Gastroesophageal sphincter (tissue), 4 donors: ENCODE measurements at regions not wholly inside any gene's neighbourhood (a gene's known extent, or its start where the extent isn't known, plus 50 kb on each side); places are given as distances from the start of the nearest gene placed in this dataset.

ENCODE experiments used
- ATAC-seq: fragments of 150-250 bp; one replicate; pipeline ENCODE4 v1.9.1; 2016; ENCODE audit warnings: mild to moderate bottlenecking, moderate library complexity
- H3K27ac ChIP-seq, 4 donors: fragments of 200-600 bp; sonication (generic) in 3 of 4; 1 replicate in 3 of 4; 2 replicates in 1 of 4; pipeline ENCODE4 v1.5.1; 2016 to 2019
- H3K27me3 ChIP-seq: fragments of 200-600 bp; sonication (generic); one replicate; pipeline ENCODE4 v1.5.1; 2019
- H3K36me3 ChIP-seq, 2 donors: fragments of 200-600 bp; sonication (generic); one replicate each; pipeline ENCODE4 v1.5.1; 2019; ENCODE audit warnings: control low read depth in 1 of 2
- H3K4me1 ChIP-seq, 3 donors: fragments of 200-600 bp; sonication (generic); 1 replicate in 2 of 3; 2 replicates in 1 of 3; pipeline ENCODE4 v1.5.1; 2016 to 2019; ENCODE audit warnings: control low read depth in 2 of 3
- H3K4me3 ChIP-seq, 2 donors: fragments of 200-600 bp; sonication (generic); one replicate each; pipeline ENCODE4 v1.5.1; 2019; ENCODE audit warnings: mild to moderate bottlenecking in 1 of 2, moderate library complexity in 1 of 2
- H3K9me3 ChIP-seq, 3 donors: fragments of 200-600 bp; sonication (generic); one replicate each; pipeline ENCODE4 v1.5.1; 2017 to 2019; ENCODE audit warnings: control low read depth in 2 of 3
- EP300 ChIP-seq: sonication (generic); formaldehyde crosslinking; IDR thresholded peaks from one replicate; pipeline ENCODE4 v1.6.1; 2017; ENCODE audit warnings: antibody characterized with exemption, mild to moderate bottlenecking
- POLR2A ChIP-seq, 2 donors: fragments of 450-650 bp; IDR thresholded peaks; one replicate each; pipeline ENCODE4 v1.6.1; 2017; ENCODE audit warnings: antibody characterized with exemption in 2 of 2, mild to moderate bottlenecking in 2 of 2, moderate library complexity in 1 of 2
- POLR2AphosphoS5 ChIP-seq: sonication (generic); formaldehyde crosslinking; IDR thresholded peaks from one replicate; pipeline ENCODE4 v1.6.1; 2017; ENCODE audit warnings: antibody characterized with exemption
- WGBS, 2 donors: methylation state at CpG; one replicate each; pipeline ENCODE4 v1.1.5; 2018; ENCODE audit warnings: low coverage in 1 of 2; 5-methylcytosine and 5-hydroxymethylcytosine counted together
- TF ChIP-seq, protein P1 (sequence below), 4 experiments: fragments of 200-600 bp in 2 of 4; fragments of 450-650 bp in 2 of 4; sonication (generic) in 1 of 4; IDR thresholded peaks; one replicate each; pipeline ENCODE4 v1.5.1; 2017 to 2019; ENCODE audit warnings: antibody characterized with exemption in 4 of 4, mild to moderate bottlenecking in 2 of 4, moderate library complexity in 2 of 4

DNA sequence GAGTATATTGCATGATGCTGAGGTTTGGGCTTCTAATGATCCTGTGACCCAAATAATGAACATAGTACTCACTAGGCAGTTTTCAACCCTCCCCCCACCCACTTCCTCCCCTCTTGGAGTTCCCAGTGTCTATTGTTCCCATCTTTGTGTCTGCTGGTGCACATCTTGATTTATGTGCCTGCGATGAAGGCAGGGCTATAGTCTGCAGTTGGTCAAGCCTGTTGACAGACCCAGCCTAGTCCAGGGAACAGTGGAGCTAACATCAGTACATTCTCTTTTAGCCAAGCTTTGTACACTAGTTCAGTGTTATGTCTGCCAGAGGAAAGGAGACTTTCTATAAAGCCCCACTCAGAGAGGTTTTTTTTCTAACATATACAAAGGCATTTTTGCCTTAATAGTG is 287.6 kb downstream of the CPS1 start:
- Histone ChIP-seq H3K4me3 (no peak overlapping the region), H3K27me3 (no peaks in the 10 kb centered on the region), H3K36me3 (no peaks in the 10 kb centered on the region), H3K27ac (no peak overlapping the region), H3K9me3 (no peaks in the 10 kb centered on the region), H3K4me1 (no peaks in the 10 kb centered on the region)
- 50% methylated on average over 1 of the region's 1 CpG; no CpG with 5 or more reads in 1 of the 2 donors for WGBS, 2 donors
- TF ChIP-seq, protein P1, sequence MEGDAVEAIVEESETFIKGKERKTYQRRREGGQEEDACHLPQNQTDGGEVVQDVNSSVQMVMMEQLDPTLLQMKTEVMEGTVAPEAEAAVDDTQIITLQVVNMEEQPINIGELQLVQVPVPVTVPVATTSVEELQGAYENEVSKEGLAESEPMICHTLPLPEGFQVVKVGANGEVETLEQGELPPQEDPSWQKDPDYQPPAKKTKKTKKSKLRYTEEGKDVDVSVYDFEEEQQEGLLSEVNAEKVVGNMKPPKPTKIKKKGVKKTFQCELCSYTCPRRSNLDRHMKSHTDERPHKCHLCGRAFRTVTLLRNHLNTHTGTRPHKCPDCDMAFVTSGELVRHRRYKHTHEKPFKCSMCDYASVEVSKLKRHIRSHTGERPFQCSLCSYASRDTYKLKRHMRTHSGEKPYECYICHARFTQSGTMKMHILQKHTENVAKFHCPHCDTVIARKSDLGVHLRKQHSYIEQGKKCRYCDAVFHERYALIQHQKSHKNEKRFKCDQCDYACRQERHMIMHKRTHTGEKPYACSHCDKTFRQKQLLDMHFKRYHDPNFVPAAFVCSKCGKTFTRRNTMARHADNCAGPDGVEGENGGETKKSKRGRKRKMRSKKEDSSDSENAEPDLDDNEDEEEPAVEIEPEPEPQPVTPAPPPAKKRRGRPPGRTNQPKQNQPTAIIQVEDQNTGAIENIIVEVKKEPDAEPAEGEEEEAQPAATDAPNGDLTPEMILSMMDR (IDR thresholded peaks at IDR 0.05) = no peak
- TF ChIP-seq POLR2AphosphoS5 (no peak), POLR2A (IDR thresholded peaks at IDR 0.05) (no peak), EP300 (no peak)
- no peak for ATAC-seq

DNA sequence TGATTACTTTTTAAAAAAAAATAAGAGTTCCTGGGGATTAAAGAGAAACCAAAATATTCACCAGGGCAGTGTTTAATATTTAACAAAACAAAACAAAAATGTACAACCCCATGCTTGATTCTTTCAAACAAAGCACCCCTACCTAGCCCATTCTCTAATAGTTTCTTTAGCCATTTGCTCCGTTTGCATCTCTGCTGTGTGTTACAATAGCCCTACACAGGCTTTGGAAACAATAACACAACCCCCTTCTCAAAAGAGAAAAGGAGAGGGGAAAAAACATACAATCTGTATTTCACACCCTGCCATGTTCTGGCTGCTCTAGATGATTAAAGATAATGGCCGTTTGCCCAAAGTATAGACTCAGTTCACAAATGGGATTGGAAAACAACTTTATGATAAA is 302.9 kb downstream of the CPS1 start:
- Histone ChIP-seq H3K4me1 (no peaks in the 10 kb centered on the region), H3K4me3 (no peak overlapping the region), H3K9me3 (no peaks in the 10 kb centered on the region), H3K27ac (no peak overlapping the region), H3K27me3 (no peaks in the 10 kb centered on the region), H3K36me3 (no peaks in the 10 kb centered on the region)
- no peak for TF ChIP-seq POLR2A (IDR thresholded peaks at IDR 0.05)
- TF ChIP-seq EP300 = no peak
- no peak for TF ChIP-seq POLR2AphosphoS5
- TF ChIP-seq, protein P1 (IDR thresholded peaks at IDR 0.05) = no peak
- 24 to 31% methylated on average over 2 of the region's 2 CpGs for WGBS, 2 donors
- ATAC-seq = no peak

DNA sequence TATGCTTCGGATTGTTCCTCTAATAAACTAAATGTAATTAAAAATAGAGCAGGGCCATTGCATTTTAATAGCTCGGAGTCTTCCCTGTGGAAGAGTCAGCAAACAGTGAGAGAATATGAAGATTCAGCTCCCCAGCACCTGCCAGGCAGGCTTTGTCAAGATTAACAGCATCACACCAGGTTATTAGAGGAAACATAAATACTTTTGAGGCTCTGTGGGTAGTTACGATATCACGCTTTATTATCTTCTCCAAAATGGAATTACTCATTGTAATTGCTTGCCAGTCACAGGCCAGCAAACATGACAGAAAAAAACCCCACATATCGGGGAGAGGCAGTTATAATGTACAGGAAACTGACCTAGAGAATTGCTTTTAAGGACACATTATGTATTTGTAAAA is 303.9 kb downstream of the CPS1 start:
- Histone ChIP-seq H3K36me3 (no peaks in the 10 kb centered on the region), H3K4me3 (no peak overlapping the region), H3K9me3 (no peaks in the 10 kb centered on the region), H3K27me3 (no peaks in the 10 kb centered on the region), H3K27ac (no peak overlapping the region), H3K4me1 (no peaks in the 10 kb centered on the region)
- ATAC-seq = no peak
- TF ChIP-seq, protein P1 (IDR thresholded peaks at IDR 0.05) = no peak
- TF ChIP-seq EP300 (no peak), POLR2AphosphoS5 (no peak), POLR2A (IDR thresholded peaks at IDR 0.05) (no peak)
- WGBS, 2 donors = 48 to 61% methylated on average over 5 of the region's 5 CpGs

DNA sequence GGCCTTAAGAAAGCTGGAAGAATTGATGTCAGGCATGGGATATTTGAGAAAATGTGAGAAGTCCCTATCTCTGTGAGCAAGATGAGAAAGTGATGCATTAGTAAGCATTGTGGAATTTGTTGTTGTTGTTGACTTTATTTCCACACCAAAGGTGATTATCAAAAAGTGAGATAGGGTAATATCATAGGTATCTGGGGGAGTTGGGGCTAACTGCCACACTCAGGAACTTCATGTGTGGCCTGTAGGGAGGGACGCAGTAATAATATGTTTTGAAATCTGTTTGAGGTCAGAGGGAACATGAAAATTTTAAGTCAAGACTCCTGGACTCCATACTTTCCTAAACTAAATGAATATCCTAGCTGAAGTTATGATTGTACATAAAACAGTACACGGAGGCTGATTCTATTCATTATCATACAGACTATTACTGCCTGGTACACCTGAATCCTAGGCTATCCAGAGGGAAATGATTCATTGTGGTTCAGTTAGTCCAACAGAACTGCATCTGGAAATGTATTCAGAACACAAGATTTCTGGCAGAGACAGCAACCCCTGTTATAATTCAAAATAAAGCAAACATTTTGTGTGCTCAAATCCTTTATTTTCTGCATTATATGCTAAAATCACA is 304.8 kb downstream of the CPS1 start:
- no peaks in the 10 kb centered on the region for H3K36me3 ChIP-seq
- no peak for TF ChIP-seq POLR2AphosphoS5
- TF ChIP-seq, protein P1 (IDR thresholded peaks at IDR 0.05) = no peak
- TF ChIP-seq POLR2A (IDR thresholded peaks at IDR 0.05) = no peak
- TF ChIP-seq EP300 = no peak
- H3K27me3 ChIP-seq = peaks cover 5% of the 10 kb centered on the region
- H3K4me3 ChIP-seq = no peak overlapping the region
- ATAC-seq = no peak
- no peaks in the 10 kb centered on the region for H3K9me3 ChIP-seq
- no peak overlapping the region for H3K27ac ChIP-seq
- H3K4me1 ChIP-seq = no peaks in the 10 kb centered on the region
- 64 to 69% methylated on average over 2 of the region's 2 CpGs for WGBS, 2 donors

DNA sequence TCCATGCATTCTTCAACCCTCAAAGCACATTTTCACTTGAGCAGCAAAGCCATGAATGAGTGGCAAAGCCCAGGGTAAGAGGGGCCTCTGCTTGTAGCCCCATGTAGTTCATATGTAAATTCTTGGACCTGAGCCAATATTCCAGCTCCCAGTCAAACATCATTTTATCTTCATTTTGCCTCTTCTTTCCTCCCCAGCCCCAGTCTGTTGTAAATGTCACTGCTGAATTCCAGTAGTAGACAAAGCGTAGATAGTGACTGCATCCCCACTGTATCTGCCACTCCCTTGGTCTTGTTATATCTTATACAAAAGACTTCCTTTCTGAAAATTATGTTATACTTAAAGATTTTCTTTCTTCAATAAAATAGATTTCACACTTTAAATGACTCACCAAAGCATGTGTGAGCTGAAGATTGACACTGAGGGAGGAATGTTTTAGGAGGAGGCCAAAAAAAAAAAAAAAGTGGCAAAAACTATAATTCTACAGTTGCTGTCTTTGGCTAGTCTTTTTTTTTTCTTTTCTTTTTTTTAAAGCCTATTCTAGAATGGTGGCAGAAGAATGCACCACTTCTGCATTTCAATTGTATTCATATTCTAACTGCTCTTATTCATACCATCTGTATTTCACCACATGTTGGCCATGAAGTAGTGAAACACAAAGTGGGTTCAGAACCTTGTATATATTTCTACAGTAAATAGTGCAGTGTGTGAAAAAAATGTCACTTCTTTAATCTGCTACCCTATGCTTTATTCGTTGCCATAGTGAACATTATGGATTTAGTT is 306.1 kb downstream of the CPS1 start:
- H3K4me1 ChIP-seq = no peaks in the 10 kb centered on the region
- ATAC-seq = no peak
- no peaks in the 10 kb centered on the region for H3K36me3 ChIP-seq
- no peak overlapping the region for H3K27ac ChIP-seq
- peaks cover 6% of the 10 kb centered on the region for H3K27me3 ChIP-seq
- H3K4me3 ChIP-seq = no peak overlapping the region
- 57 to 65% methylated on average over 2 of the region's 2 CpGs for WGBS, 2 donors
- H3K9me3 ChIP-seq = no peaks in the 10 kb centered on the region
- TF ChIP-seq POLR2AphosphoS5 = no peak
- no peak for TF ChIP-seq POLR2A (IDR thresholded peaks at IDR 0.05)
- TF ChIP-seq, protein P1 (IDR thresholded peaks at IDR 0.05) = no peak
- no peak for TF ChIP-seq EP300
